ENCODE measurements at regions not wholly inside any gene's neighbourhood (a gene's known extent, or its start where the extent isn't known, plus 50 kb on each side); places are given as distances from the start of the nearest gene placed in this dataset.

- Histone ChIP-seq H3K27me3 (no peaks in the 10 kb centered on the region), H3K4me1 (peaks cover 0 to 58% (median 0%) of the 10 kb centered on the region in 4 donors), H3K4me3 (no peak overlapping the region), H3K36me3 (no peaks in the 10 kb centered on the region), H3K27ac (peak overlapping the region; percentile 51 to 70), H3K9me3 (no peaks in the 10 kb centered on the region)
- no peak for DNase-seq
- no peak for TF ChIP-seq CTCF (IDR thresholded peaks at IDR 0.05)
- intact Hi-C loops (cut with DNase I; ENCODE audit: low total_unique reads) = no loop called here
These were observed 61.2 kb upstream of the OTOGL start for GRCh38 chr12:80038062-80038560.

- TF ChIP-seq CTCF (IDR thresholded peaks at IDR 0.05) = no peak
- Histone ChIP-seq H3K36me3 (no peaks in the 10 kb centered on the region), H3K27me3 (no peaks in the 10 kb centered on the region), H3K27ac (peak overlapping the region; percentile 70 to 73), H3K4me3 (peak overlapping the region; percentile 3 to 7), H3K4me1 (peaks cover 0 to 53% (median 6%) of the 10 kb centered on the region in 4 donors), H3K9me3 (no peaks in the 10 kb centered on the region)
- DNase-seq = peak in 1 of 2 donors; percentile 74
- intact Hi-C loops (cut with DNase I; ENCODE audit: low total_unique reads) = no loop called here
These were observed 65.9 kb upstream of the OTOGL start for GRCh38 chr12:80033448-80033847.

- Histone ChIP-seq H3K27me3 (no peaks in the 10 kb centered on the region), H3K9me3 (no peaks in the 10 kb centered on the region), H3K27ac (peak overlapping the region; percentile 70 to 73), H3K4me3 (peak overlapping the region; percentile 3 to 7), H3K4me1 (peaks cover 0 to 48% (median 6%) of the 10 kb centered on the region in 4 donors), H3K36me3 (no peaks in the 10 kb centered on the region)
- no peak for TF ChIP-seq CTCF (IDR thresholded peaks at IDR 0.05)
- intact Hi-C loops (cut with DNase I; ENCODE audit: low total_unique reads) = no loop called here
- DNase-seq = no peak
These were observed 66.4 kb upstream of the OTOGL start for GRCh38 chr12:80032946-80033345.

- H3K9me3 ChIP-seq = no peaks in the 10 kb centered on the region
- TF ChIP-seq CTCF (IDR thresholded peaks at IDR 0.05) = no peak
- H3K4me3 ChIP-seq = no peak overlapping the region
- intact Hi-C loops (cut with DNase I; ENCODE audit: low total_unique reads) = no loop called here
- H3K4me1 ChIP-seq = peaks cover 0 to 42% (median 6%) of the 10 kb centered on the region in 4 donors
- H3K27me3 ChIP-seq = no peaks in the 10 kb centered on the region
- H3K27ac ChIP-seq = peak overlapping the region in 1 of 2 donors; percentile 73
- H3K36me3 ChIP-seq = no peaks in the 10 kb centered on the region
- DNase-seq = no peak
These were observed 68.1 kb upstream of the OTOGL start for GRCh38 chr12:80031229-80031628.

- Histone ChIP-seq H3K36me3 (no peaks in the 10 kb centered on the region), H3K27ac (no peak overlapping the region), H3K9me3 (no peaks in the 10 kb centered on the region), H3K4me1 (no peaks in the 10 kb centered on the region), H3K4me3 (no peak overlapping the region), H3K27me3 (no peaks in the 10 kb centered on the region)
- no peak for DNase-seq
- intact Hi-C loops (cut with DNase I; ENCODE audit: low total_unique reads) = no loop called here
- TF ChIP-seq CTCF (IDR thresholded peaks at IDR 0.05) = no peak
These were observed 73.7 kb upstream of the OTOGL start for GRCh38 chr12:80025638-80026037.

- Histone ChIP-seq H3K9me3 (no peaks in the 10 kb centered on the region), H3K27ac (no peak overlapping the region), H3K27me3 (no peaks in the 10 kb centered on the region), H3K4me3 (no peak overlapping the region), H3K36me3 (no peaks in the 10 kb centered on the region), H3K4me1 (peaks cover 0 to 38% (median 16%) of the 10 kb centered on the region in 4 donors)
- TF ChIP-seq CTCF (IDR thresholded peaks at IDR 0.05) = no peak
- DNase-seq = no peak
- intact Hi-C loops (cut with DNase I; ENCODE audit: low total_unique reads) = no loop called here
These were observed 79.6 kb upstream of the OTOGL start for GRCh38 chr12:80019691-80020090.
